GM19240 (cell line): ENCODE measurements at regions not wholly inside any gene's neighbourhood (a gene's known extent, or its start where the extent isn't known, plus 50 kb on each side); places are given as distances from the start of the nearest gene placed in this dataset.

Source experiments
- DNase-seq: peaks from one replicate; pipeline ENCODE4 v3.0.0; 2011; ENCODE audit warnings: low spot score; ENCODE audit not compliant: insufficient read length

- no peak for DNase-seq
Observed at GRCh38 chr15:55031727-55032126, 165.0 kb downstream of the RSL24D1 start.

GRCh38 chr15:55026381-55026780 lies 170.4 kb downstream of the RSL24D1 start:
- DNase-seq, result no peak

- no peak for DNase-seq
Observed at GRCh38 chr15:55017635-55018034, 179.1 kb downstream of the RSL24D1 start.

- DNase-seq, result no peak
Observed at GRCh38 chr15:55016225-55016624, 180.5 kb downstream of the RSL24D1 start.

- no peak for DNase-seq
Observed at GRCh38 chr15:55015093-55015445, 181.7 kb downstream of the RSL24D1 start.

GRCh38 chr15:55014391-55015092 lies 182.2 kb downstream of the RSL24D1 start:
- no peak for DNase-seq

GRCh38 chr15:55008421-55008820 lies 188.3 kb downstream of the RSL24D1 start:
- DNase-seq, result no peak

- no peak for DNase-seq
Observed at GRCh38 chr15:55007561-55007960, 189.2 kb downstream of the RSL24D1 start.

- no peak for DNase-seq
Observed at GRCh38 chr15:55005679-55006078, 191.1 kb downstream of the RSL24D1 start.

- DNase-seq, result no peak
Observed at GRCh38 chr15:55003965-55004873, 192.5 kb downstream of the RSL24D1 start.

GRCh38 chr15:54998661-54999060 lies 198.1 kb downstream of the RSL24D1 start:
- DNase-seq, result no peak

GRCh38 chr15:54990793-54991192 lies 205.9 kb downstream of the RSL24D1 start:
- no peak for DNase-seq

GRCh38 chr15:54987881-54988280 lies 208.9 kb downstream of the RSL24D1 start:
- DNase-seq, result no peak

GRCh38 chr15:54979964-54980363 lies 216.8 kb downstream of the RSL24D1 start:
- DNase-seq, result no peak

GRCh38 chr15:54962637-54963036 lies 234.1 kb downstream of the RSL24D1 start:
- no peak for DNase-seq

- DNase-seq, result no peak
Observed at GRCh38 chr15:54960266-54960665, 236.5 kb downstream of the RSL24D1 start.

GRCh38 chr15:54941417-54941816 lies 255.3 kb downstream of the RSL24D1 start:
- DNase-seq, result no peak

- no peak for DNase-seq
Observed at GRCh38 chr15:54917312-54917711, 279.4 kb downstream of the RSL24D1 start.

- no peak for DNase-seq
Observed at GRCh38 chr15:54915380-54915779, 281.4 kb downstream of the RSL24D1 start.

GRCh38 chr15:54884312-54884711 lies 312.4 kb downstream of the RSL24D1 start:
- no peak for DNase-seq

- no peak for DNase-seq
Observed at GRCh38 chr15:54859982-54860381, 336.8 kb downstream of the RSL24D1 start.

GRCh38 chr15:54854667-54855066 lies 342.1 kb downstream of the RSL24D1 start:
- no peak for DNase-seq

GRCh38 chr15:54850101-54850500 lies 346.6 kb downstream of the RSL24D1 start:
- no peak for DNase-seq
